GM12878 (cell line): ENCODE measurements at regions not wholly inside any gene's neighbourhood (a gene's known extent, or its start where the extent isn't known, plus 50 kb on each side); places are given as distances from the start of the nearest gene placed in this dataset.

ENCODE experiments used
- CTCF ChIP-seq, 3 experiments: IDR thresholded peaks in 2 of 3; conservative IDR thresholded peaks in 1 of 3; 2 replicates each; pipeline ENCODE4 v1.5.1; 2011; ENCODE audit warnings: low read depth in 3 of 3, low read length in 3 of 3, mild to moderate bottlenecking in 3 of 3, control low read depth in 2 of 3, moderate library complexity in 2 of 3, inconsistent platforms in 1 of 3, mixed read lengths in 1 of 3; ENCODE audit not compliant: control insufficient read depth in 2 of 3, insufficient read depth in 1 of 3; ENCODE audit errors: extremely low read depth in 1 of 3
- FOXM1 ChIP-seq: IDR thresholded peaks from 2 replicates; pipeline ENCODE4 v1.6.1; 2012; ENCODE audit warnings: low read depth, mild to moderate bottlenecking, inconsistent platforms, low read length, moderate library complexity
- ZNF274 ChIP-seq: IDR thresholded peaks from one replicate; pipeline ENCODE4 v1.8.0; 2011; ENCODE audit not compliant: insufficient read length, insufficient read depth

- TF ChIP-seq CTCF (IDR thresholded peaks at IDR 0.05 in 2 of 3, conservative IDR thresholded peaks at IDR 0.05 in 1 of 3; ENCODE audit: control insufficient read depth in 2 of 3, extremely low read depth in 1 of 3, insufficient read depth in 1 of 3, low read depth in 3 of 3, low read length in 3 of 3) (no peak), ZNF274 (no peak), FOXM1 (no peak)
These were observed 50.7 kb upstream of the APCDD1 start for GRCh38 chr18:10403708-10404107.
